Fibroblast of mammary gland (primary cell): ENCODE measurements at regions not wholly inside any gene's neighbourhood (a gene's known extent, or its start where the extent isn't known, plus 50 kb on each side); places are given as distances from the start of the nearest gene placed in this dataset.
"Not testable (repeated sequence)": the region's sequence is repeated elsewhere in the genome, so short reads cannot be mapped to it uniquely, and the experiment has no call there.

Experiments used
- DNase-seq: peaks from one replicate; pipeline ENCODE4 v3.0.0-alpha.2; 2010; ENCODE audit warnings: low read depth
- H3K4me3 ChIP-seq: 2 replicates; pipeline ENCODE4 v1.5.1; 2011; ENCODE audit warnings: low read depth, mild to moderate bottlenecking, low read length, moderate library complexity; ENCODE audit not compliant: control insufficient read depth
- CTCF ChIP-seq: conservative IDR thresholded peaks from 2 replicates; pipeline ENCODE4 v1.5.1; 2011; ENCODE audit warnings: low read depth, low read length, inconsistent platforms; ENCODE audit not compliant: control insufficient read depth, insufficient read depth

GRCh38 chr1:5727871-5728643 is 264.2 kb downstream of the NPHP4 start:
- DNase-seq, result no peak
- TF ChIP-seq CTCF, result no peak
- H3K4me3 ChIP-seq, result no peak overlapping the region

GRCh38 chr1:5727191-5727590 is 265.0 kb downstream of the NPHP4 start:
- H3K4me3 ChIP-seq, result no peak overlapping the region
- DNase-seq, result no peak
- no peak for TF ChIP-seq CTCF

- not testable (repeated sequence) for H3K4me3 ChIP-seq, DNase-seq
Observed at GRCh38 chr1:5726586-5727184, 265.5 kb downstream of the NPHP4 start.

- DNase-seq, result no peak
- no peak overlapping the region for H3K4me3 ChIP-seq
- TF ChIP-seq CTCF, result no peak
Observed at GRCh38 chr1:5725855-5726585, 266.2 kb downstream of the NPHP4 start.

GRCh38 chr1:5725406-5725805 is 266.8 kb downstream of the NPHP4 start:
- TF ChIP-seq CTCF, result no peak
- H3K4me3 ChIP-seq, result no peak overlapping the region
- no peak for DNase-seq

- H3K4me3 ChIP-seq, result no peak overlapping the region
- no peak for TF ChIP-seq CTCF
- DNase-seq, result no peak
Observed at GRCh38 chr1:5724847-5725246, 267.4 kb downstream of the NPHP4 start.

- no peak overlapping the region for H3K4me3 ChIP-seq
- DNase-seq, result no peak
- no peak for TF ChIP-seq CTCF
Observed at GRCh38 chr1:5722635-5723164, 269.5 kb downstream of the NPHP4 start.
